ENCODE measurements at regions not wholly inside any gene's neighbourhood (a gene's known extent, or its start where the extent isn't known, plus 50 kb on each side); places are given as distances from the start of the nearest gene placed in this dataset.

DNA sequence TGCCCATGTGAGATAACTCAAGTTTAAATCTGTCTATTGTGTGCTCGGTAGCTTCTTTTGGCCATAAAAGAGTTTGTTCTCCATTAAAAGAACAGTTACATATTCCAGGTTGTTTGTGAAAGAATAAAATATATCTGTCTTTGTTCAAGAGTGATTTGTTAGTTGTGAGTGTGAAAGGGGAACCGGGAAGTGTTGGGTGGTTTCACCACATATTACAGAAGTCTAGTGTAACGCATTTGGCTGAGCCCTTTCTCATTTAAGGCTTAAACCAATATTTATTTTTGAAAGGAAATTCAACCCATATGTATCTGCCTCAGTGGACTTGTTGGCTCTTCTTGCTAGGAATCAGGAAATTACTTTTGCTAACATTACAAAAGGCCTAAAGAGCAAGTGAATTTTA is 54.1 kb upstream of the DMRTA1 start:
- Histone ChIP-seq H3K79me2 (ENCODE audit: control insufficient read depth, insufficient read depth, low read length) (no peaks in the 10 kb centered on the region), H3K4me2 (ENCODE audit: control insufficient read depth, insufficient read depth) (no peak overlapping the region), H3K4me1 (ENCODE audit: control insufficient read depth, insufficient read depth, low read length) (no peaks in the 10 kb centered on the region), H3K27ac (ENCODE audit: control insufficient read depth, insufficient read depth) (no peak overlapping the region), H3K27me3 (replicated peaks in 1 of 2; ENCODE audit: control insufficient read depth in 2 of 2, insufficient read depth in 2 of 2, low read length in 1 of 2) (no peaks in the 10 kb centered on the region), H4K20me1 (ENCODE audit: control insufficient read depth, insufficient read depth) (no peaks in the 10 kb centered on the region), H2AFZ (ENCODE audit: control insufficient read depth, low read depth, low read length) (no peak overlapping the region), H3K9me3 (replicated peaks; ENCODE audit: control insufficient read depth, insufficient read depth, low read length) (no peaks in the 10 kb centered on the region), H3K9ac (ENCODE audit: control insufficient read depth, insufficient read depth, low read length) (no peak overlapping the region), H3K36me3 (ENCODE audit: control insufficient read depth in 2 of 2, insufficient read depth in 2 of 2, low read length in 1 of 2) (no peaks in the 10 kb centered on the region), H3K4me3 (no peak overlapping the region)
- in situ Hi-C loops (cut with MboI) (no loop called here), intact Hi-C loops (cut with micrococcal nuclease; ENCODE audit: unreplicated experiment) (no loop called here)
- RAD21 ChIA-PET (ENCODE audit: unreplicated experiment): no interaction called here
- WGBS (ENCODE audit: insufficient coverage, insufficient replicate concordance, low lambda C conversion rate, missing lambda C conversion rate): 0% methylated on average over 3 of the region's 3 CpGs
- SMC1A ChIA-PET (ENCODE audit: uncharacterized antibody, unreplicated experiment): no interaction called here
- ATAC-seq (peak; percentile 52), FAIRE-seq (no peak), DNase-seq (ENCODE audit: low read depth, low spot score) (no peak)
- POLR2A ChIA-PET: no interaction called here
- CTCF ChIA-PET: no interaction called here
- no peak for TF ChIP-seq JUND (IDR thresholded peaks at IDR 0.05; ENCODE audit: low read depth, low read length)
- peak; percentile 44; the same call in 1 of the 2 replicates for TF ChIP-seq SPI1 (IDR thresholded peaks at IDR 0.05; ENCODE audit: borderline replicate concordance, insufficient read depth, low read depth, low read length)
- no TSS peak for BruUV-seq (replicated peaks)

- no peak for DNase-seq (ENCODE audit: low read depth, low spot score)
- no peak overlapping the region for H3K9ac ChIP-seq (ENCODE audit: control insufficient read depth, insufficient read depth, low read length)
- H3K9me3 ChIP-seq (replicated peaks; ENCODE audit: control insufficient read depth, insufficient read depth, low read length): no peaks in the 10 kb centered on the region
- intact Hi-C loops (cut with micrococcal nuclease; ENCODE audit: unreplicated experiment): no loop called here
- H3K36me3 ChIP-seq (ENCODE audit: control insufficient read depth in 2 of 2, insufficient read depth in 2 of 2, low read length in 1 of 2): no peaks in the 10 kb centered on the region
- ChIA-PET SMC1A (ENCODE audit: uncharacterized antibody, unreplicated experiment) (no interaction called here), CTCF (no interaction called here), POLR2A (no interaction called here), RAD21 (ENCODE audit: unreplicated experiment) (no interaction called here)
- TF ChIP-seq POLR2A (IDR thresholded peaks at IDR 0.05; ENCODE audit: low read depth, low read length) (no peak), RB1 (IDR thresholded peaks at IDR 0.05; ENCODE audit: borderline replicate concordance) (no peak), NBN (IDR thresholded peaks at IDR 0.05) (no peak), PAX5 (IDR thresholded peaks at IDR 0.05; ENCODE audit: borderline replicate concordance, low read depth, low read length) (no peak), KLF5 (IDR thresholded peaks at IDR 0.05; ENCODE audit: partially characterized antibody) (no peak), RFX5 (IDR thresholded peaks at IDR 0.05; ENCODE audit: low read depth, low read length) (no peak), FOS (IDR thresholded peaks at IDR 0.05; ENCODE audit: borderline replicate concordance, extremely low read depth, insufficient read length) (no peak)
- TF ChIP-seq, protein P1, sequence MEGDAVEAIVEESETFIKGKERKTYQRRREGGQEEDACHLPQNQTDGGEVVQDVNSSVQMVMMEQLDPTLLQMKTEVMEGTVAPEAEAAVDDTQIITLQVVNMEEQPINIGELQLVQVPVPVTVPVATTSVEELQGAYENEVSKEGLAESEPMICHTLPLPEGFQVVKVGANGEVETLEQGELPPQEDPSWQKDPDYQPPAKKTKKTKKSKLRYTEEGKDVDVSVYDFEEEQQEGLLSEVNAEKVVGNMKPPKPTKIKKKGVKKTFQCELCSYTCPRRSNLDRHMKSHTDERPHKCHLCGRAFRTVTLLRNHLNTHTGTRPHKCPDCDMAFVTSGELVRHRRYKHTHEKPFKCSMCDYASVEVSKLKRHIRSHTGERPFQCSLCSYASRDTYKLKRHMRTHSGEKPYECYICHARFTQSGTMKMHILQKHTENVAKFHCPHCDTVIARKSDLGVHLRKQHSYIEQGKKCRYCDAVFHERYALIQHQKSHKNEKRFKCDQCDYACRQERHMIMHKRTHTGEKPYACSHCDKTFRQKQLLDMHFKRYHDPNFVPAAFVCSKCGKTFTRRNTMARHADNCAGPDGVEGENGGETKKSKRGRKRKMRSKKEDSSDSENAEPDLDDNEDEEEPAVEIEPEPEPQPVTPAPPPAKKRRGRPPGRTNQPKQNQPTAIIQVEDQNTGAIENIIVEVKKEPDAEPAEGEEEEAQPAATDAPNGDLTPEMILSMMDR (IDR thresholded peaks at IDR 0.05 in 2 of 3, conservative IDR thresholded peaks at IDR 0.05 in 1 of 3; ENCODE audit: control insufficient read depth in 2 of 3, extremely low read depth in 1 of 3, insufficient read depth in 1 of 3, low read depth in 3 of 3, low read length in 3 of 3): no peak
- FAIRE-seq: no peak
- H3K4me1 ChIP-seq (ENCODE audit: control insufficient read depth, insufficient read depth, low read length): no peaks in the 10 kb centered on the region
- no peak overlapping the region for H3K4me2 ChIP-seq (ENCODE audit: control insufficient read depth, insufficient read depth)
- 3% methylated on average over 2 of the region's 2 CpGs for WGBS (ENCODE audit: insufficient coverage, insufficient replicate concordance, low lambda C conversion rate, missing lambda C conversion rate)
- ATAC-seq: no peak
- H2AFZ ChIP-seq (ENCODE audit: control insufficient read depth, low read depth, low read length): no peak overlapping the region
- BruUV-seq (replicated peaks): no TSS peak
- no peaks in the 10 kb centered on the region for H3K79me2 ChIP-seq (ENCODE audit: control insufficient read depth, insufficient read depth, low read length)
- in situ Hi-C loops (cut with MboI): no loop called here
- H3K4me3 ChIP-seq: no peak overlapping the region
- H3K27ac ChIP-seq (ENCODE audit: control insufficient read depth, insufficient read depth): no peak overlapping the region
- no peaks in the 10 kb centered on the region for H4K20me1 ChIP-seq (ENCODE audit: control insufficient read depth, insufficient read depth)
- no peaks in the 10 kb centered on the region for H3K27me3 ChIP-seq (replicated peaks in 1 of 2; ENCODE audit: control insufficient read depth in 2 of 2, insufficient read depth in 2 of 2, low read length in 1 of 2)
These were observed 50.9 kb upstream of the DMRTA1 start for GRCh38 chr9:22395687-22396141.
